ENCODE measurements at regions not wholly inside any gene's neighbourhood (a gene's known extent, or its start where the extent isn't known, plus 50 kb on each side); places are given as distances from the start of the nearest gene placed in this dataset.

- TF ChIP-seq, protein P1, sequence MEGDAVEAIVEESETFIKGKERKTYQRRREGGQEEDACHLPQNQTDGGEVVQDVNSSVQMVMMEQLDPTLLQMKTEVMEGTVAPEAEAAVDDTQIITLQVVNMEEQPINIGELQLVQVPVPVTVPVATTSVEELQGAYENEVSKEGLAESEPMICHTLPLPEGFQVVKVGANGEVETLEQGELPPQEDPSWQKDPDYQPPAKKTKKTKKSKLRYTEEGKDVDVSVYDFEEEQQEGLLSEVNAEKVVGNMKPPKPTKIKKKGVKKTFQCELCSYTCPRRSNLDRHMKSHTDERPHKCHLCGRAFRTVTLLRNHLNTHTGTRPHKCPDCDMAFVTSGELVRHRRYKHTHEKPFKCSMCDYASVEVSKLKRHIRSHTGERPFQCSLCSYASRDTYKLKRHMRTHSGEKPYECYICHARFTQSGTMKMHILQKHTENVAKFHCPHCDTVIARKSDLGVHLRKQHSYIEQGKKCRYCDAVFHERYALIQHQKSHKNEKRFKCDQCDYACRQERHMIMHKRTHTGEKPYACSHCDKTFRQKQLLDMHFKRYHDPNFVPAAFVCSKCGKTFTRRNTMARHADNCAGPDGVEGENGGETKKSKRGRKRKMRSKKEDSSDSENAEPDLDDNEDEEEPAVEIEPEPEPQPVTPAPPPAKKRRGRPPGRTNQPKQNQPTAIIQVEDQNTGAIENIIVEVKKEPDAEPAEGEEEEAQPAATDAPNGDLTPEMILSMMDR (IDR thresholded peaks at IDR 0.05; ENCODE audit: extremely low read depth, insufficient read depth, missing control alignments), result no peak
- DNase-seq (ENCODE audit: low spot score), result no peak
These were observed 483.7 kb upstream of the RIOK2 start for GRCh38 chr5:97666783-97667182.

GRCh38 chr5:97670447-97670846 lies 487.4 kb upstream of the RIOK2 start:
- no peak for DNase-seq (ENCODE audit: low spot score)
- in situ Hi-C loops (cut with MboI; ENCODE audit: low pct_unique_long_range_greater_than_20kb, low sequenced_read_pairs, unreplicated experiment), result no loop called here
- TF ChIP-seq, protein P1 (IDR thresholded peaks at IDR 0.05; ENCODE audit: extremely low read depth, insufficient read depth, missing control alignments), result no peak

More at GRCh38 chr5:97666783-97667182, 483.7 kb upstream of the RIOK2 start:
- in situ Hi-C loops (cut with MboI; ENCODE audit: low pct_unique_long_range_greater_than_20kb, low sequenced_read_pairs, unreplicated experiment), result no loop called here

- in situ Hi-C loops (cut with MboI; ENCODE audit: low pct_unique_long_range_greater_than_20kb, low sequenced_read_pairs, unreplicated experiment), result no loop called here
- no peak for DNase-seq (ENCODE audit: low spot score)
- TF ChIP-seq, protein P1 (IDR thresholded peaks at IDR 0.05; ENCODE audit: extremely low read depth, insufficient read depth, missing control alignments), result no peak
These were observed 493.6 kb upstream of the RIOK2 start for GRCh38 chr5:97676608-97677007.

GRCh38 chr5:97694091-97694490 lies 511.0 kb upstream of the RIOK2 start:
- TF ChIP-seq, protein P1 (IDR thresholded peaks at IDR 0.05; ENCODE audit: extremely low read depth, insufficient read depth, missing control alignments), result no peak
- in situ Hi-C loops (cut with MboI; ENCODE audit: low pct_unique_long_range_greater_than_20kb, low sequenced_read_pairs, unreplicated experiment), result no loop called here
- DNase-seq (ENCODE audit: low spot score), result no peak

GRCh38 chr5:97714424-97714823 lies 531.4 kb upstream of the RIOK2 start:
- TF ChIP-seq, protein P1 (IDR thresholded peaks at IDR 0.05; ENCODE audit: extremely low read depth, insufficient read depth, missing control alignments), result no peak
- no peak for DNase-seq (ENCODE audit: low spot score)
- in situ Hi-C loops (cut with MboI; ENCODE audit: low pct_unique_long_range_greater_than_20kb, low sequenced_read_pairs, unreplicated experiment), result no loop called here

DNA sequence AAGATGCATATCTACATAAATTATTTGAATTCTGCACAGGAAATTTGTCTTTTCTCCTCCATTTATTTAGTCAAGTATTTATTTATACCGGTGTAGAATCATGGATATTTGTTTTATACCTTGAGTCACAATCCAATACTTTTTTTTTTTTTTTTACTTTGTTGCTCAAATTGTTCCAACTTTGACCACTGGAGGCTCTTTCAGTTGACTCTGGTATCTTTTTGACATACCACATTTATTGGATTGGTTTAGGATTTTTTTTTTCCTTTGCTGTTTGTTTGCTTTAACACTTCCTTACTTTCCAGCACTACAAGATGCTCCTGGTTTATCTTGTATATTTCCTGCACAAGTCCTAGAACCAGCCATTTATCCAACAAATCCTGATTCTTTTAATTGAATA lies 543.1 kb upstream of the RIOK2 start:
- DNase-seq (ENCODE audit: low spot score), result no peak
- in situ Hi-C loops (cut with MboI; ENCODE audit: low pct_unique_long_range_greater_than_20kb, low sequenced_read_pairs, unreplicated experiment), result no loop called here
- TF ChIP-seq, protein P1 (IDR thresholded peaks at IDR 0.05; ENCODE audit: extremely low read depth, insufficient read depth, missing control alignments), result no peak

- TF ChIP-seq, protein P1 (IDR thresholded peaks at IDR 0.05; ENCODE audit: extremely low read depth, insufficient read depth, missing control alignments), result no peak
- DNase-seq (ENCODE audit: low spot score), result no peak
- in situ Hi-C loops (cut with MboI; ENCODE audit: low pct_unique_long_range_greater_than_20kb, low sequenced_read_pairs, unreplicated experiment), result no loop called here
These were observed 545.9 kb upstream of the RIOK2 start for GRCh38 chr5:97728920-97729319.

Data from GM13977 (cell line).